ENCODE measurements at regions not wholly inside any gene's neighbourhood (a gene's known extent, or its start where the extent isn't known, plus 50 kb on each side); places are given as distances from the start of the nearest gene placed in this dataset.

GRCh38 chr20:12358655-12359009, 440.9 kb downstream of the BTBD3 start:
- Histone ChIP-seq H2BK5ac (ENCODE audit: low read depth, low read length) (no peak overlapping the region), H2AK5ac (ENCODE audit: low read depth, low read length) (no peak overlapping the region), H4K5ac (ENCODE audit: insufficient read length, low read depth, low read length) (no peak overlapping the region), H3K9me3 (ENCODE audit: insufficient read depth in 2 of 2, low read depth in 1 of 2, low read length in 1 of 2) (no peaks in the 10 kb centered on the region), H4K8ac (ENCODE audit: extremely low read depth, insufficient read depth, low read length) (no peak overlapping the region), H3K56ac (replicated peaks; ENCODE audit: insufficient read length, low read depth, low read length) (no peak overlapping the region), H4K20me1 (replicated peaks in 1 of 2; ENCODE audit: control insufficient read depth in 1 of 2, insufficient read depth in 2 of 2, low read length in 2 of 2) (no peaks in the 10 kb centered on the region), H3K9ac (replicated peaks in 1 of 4; ENCODE audit: extremely low read depth in 1 of 4, low read depth in 3 of 4, low read length in 3 of 4) (no peak overlapping the region), H2BK15ac (ENCODE audit: low read length) (no peak overlapping the region), H3K23ac (ENCODE audit: insufficient read length) (no peak overlapping the region), H3K4ac (replicated peaks; ENCODE audit: insufficient read length, low read depth, low read length) (no peak overlapping the region), H3K27ac (ENCODE audit: low read depth, low read length) (no peak overlapping the region), H2BK120ac (replicated peaks; ENCODE audit: low read depth, low read length) (no peak overlapping the region), H3K4me1 (replicated peaks in 1 of 4; ENCODE audit: control insufficient read depth in 3 of 4, insufficient read depth in 4 of 4, low read length in 3 of 4) (no peaks in the 10 kb centered on the region), H2AFZ (ENCODE audit: low read length) (no peak overlapping the region), H2BK20ac (ENCODE audit: low read length) (no peak overlapping the region), H3K27me3 (replicated peaks in 1 of 4; ENCODE audit: control insufficient read depth in 3 of 4, extremely low read depth in 1 of 4, insufficient read depth in 3 of 4, low read length in 3 of 4) (no peaks in the 10 kb centered on the region), H3K14ac (ENCODE audit: insufficient read length) (no peak overlapping the region), H3K79me2 (ENCODE audit: control insufficient read depth in 1 of 2, insufficient read depth in 2 of 2, low read length in 2 of 2) (no peaks in the 10 kb centered on the region), H4K91ac (replicated peaks; ENCODE audit: insufficient read length, low read length) (no peak overlapping the region), H3K4me3 (ENCODE audit: extremely low read depth in 1 of 4, insufficient read depth in 2 of 4, low read depth in 3 of 4, low read length in 4 of 4) (no peak overlapping the region), H3K4me2 (ENCODE audit: insufficient read depth in 1 of 2, low read depth in 2 of 2, low read length in 2 of 2) (no peak overlapping the region), H3K18ac (ENCODE audit: extremely low read depth, low read length) (no peak overlapping the region), H3K36me3 (ENCODE audit: control insufficient read depth in 2 of 4, insufficient read depth in 4 of 4, low read length in 3 of 4) (no peaks in the 10 kb centered on the region), H2BK12ac (ENCODE audit: low read depth, low read length) (no peak overlapping the region), H3K23me2 (ENCODE audit: low read depth, low read length) (no peaks in the 10 kb centered on the region), H3K79me1 (ENCODE audit: low read depth, low read length) (no peaks in the 10 kb centered on the region)
- DNase-seq (ENCODE audit: low read depth in 1 of 2, low spot score in 2 of 2) = no peak
- ChIA-PET CTCF (ENCODE audit: partially characterized antibody) (interaction anchor here (0.6 to 2.4 kb wide), 50 partner anchors 10 to 727 kb away, joined by 3 to 26 read pairs (median 4); no protein-coding TSS in a partner anchor), POLR2A (ENCODE audit: partially characterized antibody) (no interaction called here)
- 82% methylated on average over 2 of the region's 2 CpGs; no CpG with 5 or more reads in 1 of the 2 experiments for WGBS, 2 experiments (ENCODE audit: extremely low coverage in 1 of 2, insufficient coverage in 1 of 2, insufficient read length in 1 of 2, insufficient replicate concordance in 2 of 2, low coverage in 1 of 2, low lambda C conversion rate in 2 of 2, missing lambda C conversion rate in 1 of 2)
- FAIRE-seq = no peak
- TF ChIP-seq HDAC6 (IDR thresholded peaks at IDR 0.05; ENCODE audit: low read depth, low read length) = no peak
- no peak for TF ChIP-seq YY1 (IDR thresholded peaks at IDR 0.05; ENCODE audit: low read depth, low read length)
- TF ChIP-seq PHF8 (conservative IDR thresholded peaks at IDR 0.05; ENCODE audit: low read depth, low read length) = no peak
- TF ChIP-seq HDAC2 (IDR thresholded peaks at IDR 0.05; ENCODE audit: borderline replicate concordance in 1 of 2, low read depth in 2 of 2, low read length in 2 of 2) = no peak
- TF ChIP-seq CHD1 (IDR thresholded peaks at IDR 0.05; ENCODE audit: low read depth, low read length) = no peak
- no peak for TF ChIP-seq GTF2F1 (IDR thresholded peaks at IDR 0.05; ENCODE audit: borderline replicate concordance, low read depth, low read length)

Data from H1 (cell line).